ENCODE measurements at regions not wholly inside any gene's neighbourhood (a gene's known extent, or its start where the extent isn't known, plus 50 kb on each side); places are given as distances from the start of the nearest gene placed in this dataset.

DNA sequence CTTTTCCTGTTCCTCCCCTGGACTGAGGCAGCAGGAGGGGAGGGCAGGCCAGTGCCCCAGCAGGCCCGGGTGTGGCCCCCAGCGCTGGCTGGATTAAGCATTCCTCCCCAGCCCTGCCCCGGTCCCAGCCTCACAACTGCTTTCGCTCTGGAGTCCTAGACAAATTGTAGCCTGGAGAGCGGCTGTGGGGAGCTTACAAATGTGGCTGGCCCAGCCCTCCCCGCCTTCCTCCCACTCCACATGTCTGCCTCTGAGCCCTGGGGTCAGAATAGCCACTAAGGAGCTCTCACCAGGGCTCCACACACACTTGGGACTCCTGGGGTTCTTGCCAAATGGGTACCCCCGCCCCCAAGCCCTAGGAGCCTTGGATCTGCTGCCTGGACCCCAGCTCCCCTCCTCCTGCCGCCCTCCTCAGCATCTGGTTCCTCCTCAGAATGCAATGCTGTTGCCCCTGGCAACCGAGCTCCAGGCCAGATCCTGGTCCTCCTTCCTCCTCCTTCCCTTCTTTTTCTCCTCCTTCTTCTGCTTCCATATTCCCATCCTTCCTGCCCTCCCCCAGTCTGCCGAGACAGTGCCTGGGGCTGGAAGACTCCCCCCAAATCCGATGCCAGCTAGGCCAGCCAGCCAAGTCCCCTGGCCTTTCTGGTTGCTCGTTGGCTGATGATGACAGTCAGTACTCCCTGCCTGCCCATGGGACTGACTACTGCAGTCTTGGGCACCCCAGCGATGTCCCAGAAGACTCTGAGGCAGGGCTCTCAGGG is 91.1 kb downstream of the LINGO1 start:
- no peaks in the 10 kb centered on the region for H3K27me3 ChIP-seq (ENCODE audit: insufficient read depth, poor library complexity, severe bottlenecking)
- DNase-seq (ENCODE audit: low read depth in 1 of 2, low spot score in 1 of 2): no peak
- TF ChIP-seq, protein P1, sequence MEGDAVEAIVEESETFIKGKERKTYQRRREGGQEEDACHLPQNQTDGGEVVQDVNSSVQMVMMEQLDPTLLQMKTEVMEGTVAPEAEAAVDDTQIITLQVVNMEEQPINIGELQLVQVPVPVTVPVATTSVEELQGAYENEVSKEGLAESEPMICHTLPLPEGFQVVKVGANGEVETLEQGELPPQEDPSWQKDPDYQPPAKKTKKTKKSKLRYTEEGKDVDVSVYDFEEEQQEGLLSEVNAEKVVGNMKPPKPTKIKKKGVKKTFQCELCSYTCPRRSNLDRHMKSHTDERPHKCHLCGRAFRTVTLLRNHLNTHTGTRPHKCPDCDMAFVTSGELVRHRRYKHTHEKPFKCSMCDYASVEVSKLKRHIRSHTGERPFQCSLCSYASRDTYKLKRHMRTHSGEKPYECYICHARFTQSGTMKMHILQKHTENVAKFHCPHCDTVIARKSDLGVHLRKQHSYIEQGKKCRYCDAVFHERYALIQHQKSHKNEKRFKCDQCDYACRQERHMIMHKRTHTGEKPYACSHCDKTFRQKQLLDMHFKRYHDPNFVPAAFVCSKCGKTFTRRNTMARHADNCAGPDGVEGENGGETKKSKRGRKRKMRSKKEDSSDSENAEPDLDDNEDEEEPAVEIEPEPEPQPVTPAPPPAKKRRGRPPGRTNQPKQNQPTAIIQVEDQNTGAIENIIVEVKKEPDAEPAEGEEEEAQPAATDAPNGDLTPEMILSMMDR (IDR thresholded peaks at IDR 0.05; ENCODE audit: insufficient read depth, low read length): no peak
- TF ChIP-seq GABPA (IDR thresholded peaks at IDR 0.05; ENCODE audit: low read depth): no peak
- TF ChIP-seq, protein P2, sequence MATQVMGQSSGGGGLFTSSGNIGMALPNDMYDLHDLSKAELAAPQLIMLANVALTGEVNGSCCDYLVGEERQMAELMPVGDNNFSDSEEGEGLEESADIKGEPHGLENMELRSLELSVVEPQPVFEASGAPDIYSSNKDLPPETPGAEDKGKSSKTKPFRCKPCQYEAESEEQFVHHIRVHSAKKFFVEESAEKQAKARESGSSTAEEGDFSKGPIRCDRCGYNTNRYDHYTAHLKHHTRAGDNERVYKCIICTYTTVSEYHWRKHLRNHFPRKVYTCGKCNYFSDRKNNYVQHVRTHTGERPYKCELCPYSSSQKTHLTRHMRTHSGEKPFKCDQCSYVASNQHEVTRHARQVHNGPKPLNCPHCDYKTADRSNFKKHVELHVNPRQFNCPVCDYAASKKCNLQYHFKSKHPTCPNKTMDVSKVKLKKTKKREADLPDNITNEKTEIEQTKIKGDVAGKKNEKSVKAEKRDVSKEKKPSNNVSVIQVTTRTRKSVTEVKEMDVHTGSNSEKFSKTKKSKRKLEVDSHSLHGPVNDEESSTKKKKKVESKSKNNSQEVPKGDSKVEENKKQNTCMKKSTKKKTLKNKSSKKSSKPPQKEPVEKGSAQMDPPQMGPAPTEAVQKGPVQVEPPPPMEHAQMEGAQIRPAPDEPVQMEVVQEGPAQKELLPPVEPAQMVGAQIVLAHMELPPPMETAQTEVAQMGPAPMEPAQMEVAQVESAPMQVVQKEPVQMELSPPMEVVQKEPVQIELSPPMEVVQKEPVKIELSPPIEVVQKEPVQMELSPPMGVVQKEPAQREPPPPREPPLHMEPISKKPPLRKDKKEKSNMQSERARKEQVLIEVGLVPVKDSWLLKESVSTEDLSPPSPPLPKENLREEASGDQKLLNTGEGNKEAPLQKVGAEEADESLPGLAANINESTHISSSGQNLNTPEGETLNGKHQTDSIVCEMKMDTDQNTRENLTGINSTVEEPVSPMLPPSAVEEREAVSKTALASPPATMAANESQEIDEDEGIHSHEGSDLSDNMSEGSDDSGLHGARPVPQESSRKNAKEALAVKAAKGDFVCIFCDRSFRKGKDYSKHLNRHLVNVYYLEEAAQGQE (IDR thresholded peaks at IDR 0.05; ENCODE audit: insufficient replicate concordance, low read depth): no peak
- no peak overlapping the region for H3K27ac ChIP-seq (replicated peaks)
- no peak overlapping the region for H3K4me3 ChIP-seq (replicated peaks; ENCODE audit: insufficient read depth, low read length)

DNA sequence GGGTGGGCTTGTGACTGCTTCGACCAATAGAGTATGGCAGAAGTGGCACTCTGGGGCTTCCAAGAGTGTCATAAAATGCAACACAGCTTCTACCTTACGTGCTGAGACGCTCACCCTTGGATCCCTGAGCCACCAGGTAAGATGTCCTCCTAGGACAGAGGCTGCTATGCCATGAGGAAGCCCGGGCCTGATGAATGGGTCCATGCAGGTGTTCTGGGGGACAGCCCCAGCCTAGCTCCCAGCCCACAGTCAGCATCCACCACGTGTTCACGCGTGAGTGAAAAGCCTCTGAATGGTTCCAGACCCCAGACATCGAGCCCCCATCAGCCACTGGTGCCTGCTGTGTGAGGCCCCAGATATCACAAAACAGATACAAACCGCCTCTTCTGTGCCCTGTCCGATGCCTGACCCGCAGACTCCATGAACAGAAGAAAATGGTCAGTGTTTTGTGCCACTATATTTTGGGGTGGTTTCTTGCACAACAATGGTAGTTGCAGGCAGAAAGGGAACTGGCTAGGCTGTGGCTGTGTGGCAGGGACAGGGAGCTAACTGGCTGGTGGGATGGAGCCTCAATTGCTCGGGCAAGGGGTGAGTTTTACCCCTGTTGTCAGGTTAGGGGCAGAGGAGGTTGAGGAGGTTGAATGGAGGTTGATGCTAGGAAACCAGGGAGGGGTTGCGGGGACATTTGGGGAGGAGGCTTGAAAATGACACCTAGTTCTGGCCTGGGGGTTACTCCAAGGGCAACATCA is 92.2 kb downstream of the LINGO1 start:
- TF ChIP-seq SPI1 (IDR thresholded peaks at IDR 0.05; ENCODE audit: borderline replicate concordance, low read depth) (peak; percentile 48; the same call in 1 of the 2 replicates), POLR2AphosphoS5 (IDR thresholded peaks at IDR 0.05; ENCODE audit: low read depth) (no peak), GABPA (IDR thresholded peaks at IDR 0.05; ENCODE audit: low read depth) (no peak)
- TF ChIP-seq, protein P2 (IDR thresholded peaks at IDR 0.05; ENCODE audit: insufficient replicate concordance, low read depth): no peak
- TF ChIP-seq, protein P1 (IDR thresholded peaks at IDR 0.05; ENCODE audit: insufficient read depth, low read length): no peak
- no peak overlapping the region for H3K27ac ChIP-seq (replicated peaks)
- DNase-seq (ENCODE audit: low read depth in 1 of 2, low spot score in 1 of 2): peak in 1 of 2 experiments; percentile 35

DNA sequence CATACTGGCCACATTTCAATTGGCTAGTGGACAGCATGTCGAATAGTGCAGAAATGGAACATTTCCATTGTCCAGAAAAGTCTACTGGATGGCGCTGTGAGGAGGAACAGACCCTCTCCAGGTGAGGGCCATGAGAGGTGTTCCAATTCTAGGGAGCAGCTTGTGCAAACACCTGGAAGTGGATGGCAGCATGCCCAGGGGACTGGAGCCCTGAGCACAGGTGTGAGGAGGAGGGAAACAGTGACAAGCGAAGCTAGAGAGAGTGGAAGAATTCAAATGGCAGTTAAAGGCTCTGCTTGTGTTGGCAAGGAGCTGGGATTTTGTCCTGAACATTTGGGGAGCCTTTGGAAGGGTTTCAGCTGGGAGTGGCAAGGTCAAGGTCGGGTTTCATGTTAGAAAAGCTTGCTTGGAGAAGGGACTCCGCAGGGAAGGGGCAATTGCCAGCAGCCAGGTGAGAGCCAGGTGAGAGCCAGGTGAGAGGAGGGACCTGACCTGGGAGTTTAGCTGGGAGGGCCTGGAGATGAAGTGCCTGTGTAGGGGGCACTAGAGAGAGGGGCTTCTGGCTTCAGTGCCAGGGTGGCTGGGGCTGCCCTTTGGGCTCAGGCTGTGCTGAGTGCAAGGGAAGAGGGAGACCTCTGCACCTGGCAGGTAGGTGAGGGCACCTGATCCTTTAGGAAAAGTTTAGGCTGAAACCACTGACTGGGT is 93.8 kb downstream of the LINGO1 start:
- Histone ChIP-seq H3K27ac (replicated peaks) (no peak overlapping the region), H3K4me3 (replicated peaks; ENCODE audit: insufficient read depth, low read length) (no peak overlapping the region), H3K27me3 (ENCODE audit: insufficient read depth, poor library complexity, severe bottlenecking) (no peaks in the 10 kb centered on the region)
- TF ChIP-seq SPI1 (IDR thresholded peaks at IDR 0.05; ENCODE audit: borderline replicate concordance, low read depth) (no peak), GABPA (IDR thresholded peaks at IDR 0.05; ENCODE audit: low read depth) (no peak), POLR2AphosphoS5 (IDR thresholded peaks at IDR 0.05; ENCODE audit: low read depth) (no peak)
- TF ChIP-seq, protein P2 (IDR thresholded peaks at IDR 0.05; ENCODE audit: insufficient replicate concordance, low read depth): no peak
- TF ChIP-seq, protein P1 (IDR thresholded peaks at IDR 0.05; ENCODE audit: insufficient read depth, low read length): no peak
- no peak for DNase-seq (ENCODE audit: low read depth in 1 of 2, low spot score in 1 of 2)

More for the DNA sequence above, 92.2 kb downstream of the LINGO1 start:
- Histone ChIP-seq H3K4me3 (replicated peaks; ENCODE audit: insufficient read depth, low read length) (no peak overlapping the region), H3K27me3 (ENCODE audit: insufficient read depth, poor library complexity, severe bottlenecking) (no peaks in the 10 kb centered on the region)
